ENCODE measurements at regions not wholly inside any gene's neighbourhood (a gene's known extent, or its start where the extent isn't known, plus 50 kb on each side); places are given as distances from the start of the nearest gene placed in this dataset.

DNA sequence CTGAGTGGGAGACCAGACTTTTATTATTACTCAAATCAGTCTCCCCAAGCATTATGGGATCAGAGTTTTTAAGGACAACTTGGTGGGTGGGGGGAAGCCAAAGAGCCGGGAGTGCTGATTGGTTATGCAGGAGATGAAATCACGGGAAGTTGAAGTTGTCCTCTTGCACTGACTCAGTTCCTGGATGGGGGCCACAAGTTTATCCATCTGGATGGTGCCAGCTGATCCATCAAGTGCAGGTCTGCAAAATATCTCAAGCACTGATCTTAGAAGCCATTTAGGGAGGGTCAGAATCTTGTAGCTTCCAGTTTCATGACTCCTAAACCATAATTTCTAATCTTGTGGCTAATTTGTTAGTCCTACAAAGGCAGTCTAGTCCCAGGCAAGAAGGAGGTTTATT is 53.5 kb upstream of the LMO1 start:
- TF ChIP-seq, protein P1, sequence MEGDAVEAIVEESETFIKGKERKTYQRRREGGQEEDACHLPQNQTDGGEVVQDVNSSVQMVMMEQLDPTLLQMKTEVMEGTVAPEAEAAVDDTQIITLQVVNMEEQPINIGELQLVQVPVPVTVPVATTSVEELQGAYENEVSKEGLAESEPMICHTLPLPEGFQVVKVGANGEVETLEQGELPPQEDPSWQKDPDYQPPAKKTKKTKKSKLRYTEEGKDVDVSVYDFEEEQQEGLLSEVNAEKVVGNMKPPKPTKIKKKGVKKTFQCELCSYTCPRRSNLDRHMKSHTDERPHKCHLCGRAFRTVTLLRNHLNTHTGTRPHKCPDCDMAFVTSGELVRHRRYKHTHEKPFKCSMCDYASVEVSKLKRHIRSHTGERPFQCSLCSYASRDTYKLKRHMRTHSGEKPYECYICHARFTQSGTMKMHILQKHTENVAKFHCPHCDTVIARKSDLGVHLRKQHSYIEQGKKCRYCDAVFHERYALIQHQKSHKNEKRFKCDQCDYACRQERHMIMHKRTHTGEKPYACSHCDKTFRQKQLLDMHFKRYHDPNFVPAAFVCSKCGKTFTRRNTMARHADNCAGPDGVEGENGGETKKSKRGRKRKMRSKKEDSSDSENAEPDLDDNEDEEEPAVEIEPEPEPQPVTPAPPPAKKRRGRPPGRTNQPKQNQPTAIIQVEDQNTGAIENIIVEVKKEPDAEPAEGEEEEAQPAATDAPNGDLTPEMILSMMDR (IDR thresholded peaks at IDR 0.05; ENCODE audit: unreplicated experiment), result no peak
- Mint-ChIP-seq H3K36me3 (ENCODE audit: insufficient read depth) (no peaks in the 10 kb centered on the region), H3K4me3 (ENCODE audit: low read depth) (no peak overlapping the region), H3K4me1 (ENCODE audit: low read depth) (no peaks in the 10 kb centered on the region), H3K9me3 (ENCODE audit: low read depth) (no peaks in the 10 kb centered on the region), H3K27me3 (peaks cover 29% of the 10 kb centered on the region), H3K27ac (no peak overlapping the region)
- DNase-seq (ENCODE audit: low spot score, unreplicated experiment), result no peak

DNA sequence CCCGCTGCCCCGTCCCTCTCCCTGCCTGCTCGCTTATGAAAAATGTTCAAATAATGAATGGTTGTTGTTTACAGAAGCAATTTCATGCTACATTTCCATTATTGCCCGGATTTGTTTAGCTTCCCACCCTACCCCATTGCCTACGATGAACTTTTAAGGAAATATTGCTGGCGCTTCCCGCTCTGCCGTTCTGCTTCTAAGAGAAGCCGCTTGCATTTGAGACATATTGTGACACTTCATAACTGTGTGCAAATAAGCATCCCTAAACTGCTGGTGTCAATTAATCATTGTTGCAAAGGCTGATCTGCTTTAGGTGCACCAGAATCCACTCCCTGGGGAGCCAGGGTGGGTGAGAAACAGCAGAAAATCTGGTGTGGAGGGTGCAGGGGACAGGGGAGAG is 52.3 kb upstream of the LMO1 start:
- no peaks in the 10 kb centered on the region for H3K36me3 Mint-ChIP-seq (ENCODE audit: insufficient read depth)
- no peak overlapping the region for H3K27ac Mint-ChIP-seq
- no peak overlapping the region for H3K4me3 Mint-ChIP-seq (ENCODE audit: low read depth)
- H3K9me3 Mint-ChIP-seq (ENCODE audit: low read depth), result no peaks in the 10 kb centered on the region
- TF ChIP-seq, protein P1 (IDR thresholded peaks at IDR 0.05; ENCODE audit: unreplicated experiment), result no peak
- no peak for DNase-seq (ENCODE audit: low spot score, unreplicated experiment)
- H3K27me3 Mint-ChIP-seq, result peaks cover 29% of the 10 kb centered on the region
- H3K4me1 Mint-ChIP-seq (ENCODE audit: low read depth), result no peaks in the 10 kb centered on the region

DNA sequence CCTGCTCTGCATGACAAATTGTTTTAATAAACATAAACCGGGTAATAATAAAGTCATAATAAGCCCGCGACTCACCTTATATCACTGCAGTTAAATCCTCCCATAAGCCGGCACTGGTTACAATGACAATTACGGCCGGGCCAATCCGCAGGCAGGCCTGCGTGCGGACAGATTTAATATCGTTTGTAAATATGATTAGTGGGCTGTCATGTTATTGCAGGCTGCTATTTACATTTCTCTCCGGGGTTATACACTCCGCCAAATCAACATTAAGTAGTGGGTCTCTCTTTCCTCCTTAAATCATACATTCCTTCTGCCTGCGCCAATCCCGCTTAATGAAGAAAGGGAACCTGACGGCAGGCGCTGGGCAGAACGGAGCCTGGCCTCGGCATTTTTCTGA is 51.8 kb upstream of the LMO1 start:
- H3K9me3 Mint-ChIP-seq (ENCODE audit: low read depth), result no peaks in the 10 kb centered on the region
- no peak overlapping the region for H3K27ac Mint-ChIP-seq
- TF ChIP-seq, protein P1 (IDR thresholded peaks at IDR 0.05; ENCODE audit: unreplicated experiment), result no peak
- peaks cover 28% of the 10 kb centered on the region for H3K27me3 Mint-ChIP-seq
- no peaks in the 10 kb centered on the region for H3K4me1 Mint-ChIP-seq (ENCODE audit: low read depth)
- H3K36me3 Mint-ChIP-seq (ENCODE audit: insufficient read depth), result no peaks in the 10 kb centered on the region
- no peak for DNase-seq (ENCODE audit: low spot score, unreplicated experiment)
- H3K4me3 Mint-ChIP-seq (ENCODE audit: low read depth), result no peak overlapping the region

DNA sequence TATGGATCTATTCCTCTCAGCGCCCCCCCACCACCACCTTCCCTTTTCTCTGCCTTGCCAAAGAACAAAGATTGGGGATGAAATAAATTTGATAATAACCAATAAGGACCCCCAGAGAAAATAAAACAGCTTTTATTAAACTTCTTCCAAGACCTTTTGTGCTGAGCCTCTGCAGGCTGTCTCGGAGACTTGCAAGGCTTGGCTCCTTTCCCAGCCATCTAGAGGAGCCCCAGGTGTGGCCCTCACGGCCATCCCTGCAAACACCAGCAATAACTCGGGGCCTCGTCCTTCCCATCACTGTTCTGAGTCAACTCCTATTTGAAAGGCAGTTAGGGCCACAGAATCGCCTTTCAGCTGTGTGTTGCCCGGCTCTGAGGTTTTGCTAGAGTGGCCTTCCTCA is 51.2 kb upstream of the LMO1 start:
- TF ChIP-seq, protein P1 (IDR thresholded peaks at IDR 0.05; ENCODE audit: unreplicated experiment), result no peak
- no peaks in the 10 kb centered on the region for H3K9me3 Mint-ChIP-seq (ENCODE audit: low read depth)
- no peaks in the 10 kb centered on the region for H3K4me1 Mint-ChIP-seq (ENCODE audit: low read depth)
- no peaks in the 10 kb centered on the region for H3K36me3 Mint-ChIP-seq (ENCODE audit: insufficient read depth)
- DNase-seq (ENCODE audit: low spot score, unreplicated experiment), result no peak
- H3K27me3 Mint-ChIP-seq, result peaks cover 24% of the 10 kb centered on the region
- H3K27ac Mint-ChIP-seq, result no peak overlapping the region
- no peak overlapping the region for H3K4me3 Mint-ChIP-seq (ENCODE audit: low read depth)

DNA sequence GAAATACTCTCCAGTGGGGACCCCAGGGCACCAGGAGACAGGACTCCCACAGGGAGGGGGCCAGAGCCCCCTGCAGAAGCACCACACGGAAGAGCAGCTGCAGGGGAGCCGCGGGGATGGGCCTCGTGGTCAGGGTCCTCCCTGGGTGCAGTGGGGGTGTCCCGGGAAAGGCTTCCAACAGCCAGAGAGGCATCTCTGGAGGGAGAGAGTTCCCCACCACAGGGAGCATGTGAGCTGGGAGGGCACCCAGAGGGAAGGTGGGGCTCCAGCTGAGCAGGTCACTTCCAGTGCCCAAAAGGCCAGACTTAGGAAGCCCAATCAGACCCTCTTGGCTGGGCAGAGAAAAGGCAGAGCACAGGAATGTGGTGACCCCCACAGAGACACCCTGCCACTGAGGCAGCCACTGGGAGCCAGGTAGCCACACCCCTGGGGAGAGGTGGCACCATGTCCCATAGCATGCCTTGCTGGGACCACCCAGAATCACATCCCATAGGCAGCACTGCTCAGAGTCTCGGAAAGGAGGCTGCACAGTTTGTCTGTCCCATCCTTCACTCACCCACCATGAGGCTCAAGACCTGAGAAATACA is 49.9 kb upstream of the LMO1 start:
- no peaks in the 10 kb centered on the region for H3K36me3 Mint-ChIP-seq (ENCODE audit: insufficient read depth)
- no peak overlapping the region for H3K4me3 Mint-ChIP-seq (ENCODE audit: low read depth)
- no peaks in the 10 kb centered on the region for H3K4me1 Mint-ChIP-seq (ENCODE audit: low read depth)
- H3K9me3 Mint-ChIP-seq (ENCODE audit: low read depth), result no peaks in the 10 kb centered on the region
- no peak for DNase-seq (ENCODE audit: low spot score, unreplicated experiment)
- H3K27ac Mint-ChIP-seq, result no peak overlapping the region
- TF ChIP-seq, protein P1 (IDR thresholded peaks at IDR 0.05; ENCODE audit: unreplicated experiment), result no peak
- peaks cover 27% of the 10 kb centered on the region for H3K27me3 Mint-ChIP-seq

Data from progenitor cell of endocrine pancreas (in vitro differentiated cells).